Hematopoietic multipotent progenitor cell treated with erythropoietin and hydrocortisone succinate and interleukin-3 and kit ligand, for 4 days (in vitro differentiated cells): ENCODE measurements at regions not wholly inside any gene's neighbourhood (a gene's known extent, or its start where the extent isn't known, plus 50 kb on each side); places are given as distances from the start of the nearest gene placed in this dataset.

Source experiments
- DNase-seq: peaks from one replicate; pipeline ENCODE4 v3.0.0-alpha.2; 2015

- no peak for DNase-seq
These were observed 351.2 kb downstream of the CDH2 start for GRCh38 chr18:27825689-27826088.

DNA sequence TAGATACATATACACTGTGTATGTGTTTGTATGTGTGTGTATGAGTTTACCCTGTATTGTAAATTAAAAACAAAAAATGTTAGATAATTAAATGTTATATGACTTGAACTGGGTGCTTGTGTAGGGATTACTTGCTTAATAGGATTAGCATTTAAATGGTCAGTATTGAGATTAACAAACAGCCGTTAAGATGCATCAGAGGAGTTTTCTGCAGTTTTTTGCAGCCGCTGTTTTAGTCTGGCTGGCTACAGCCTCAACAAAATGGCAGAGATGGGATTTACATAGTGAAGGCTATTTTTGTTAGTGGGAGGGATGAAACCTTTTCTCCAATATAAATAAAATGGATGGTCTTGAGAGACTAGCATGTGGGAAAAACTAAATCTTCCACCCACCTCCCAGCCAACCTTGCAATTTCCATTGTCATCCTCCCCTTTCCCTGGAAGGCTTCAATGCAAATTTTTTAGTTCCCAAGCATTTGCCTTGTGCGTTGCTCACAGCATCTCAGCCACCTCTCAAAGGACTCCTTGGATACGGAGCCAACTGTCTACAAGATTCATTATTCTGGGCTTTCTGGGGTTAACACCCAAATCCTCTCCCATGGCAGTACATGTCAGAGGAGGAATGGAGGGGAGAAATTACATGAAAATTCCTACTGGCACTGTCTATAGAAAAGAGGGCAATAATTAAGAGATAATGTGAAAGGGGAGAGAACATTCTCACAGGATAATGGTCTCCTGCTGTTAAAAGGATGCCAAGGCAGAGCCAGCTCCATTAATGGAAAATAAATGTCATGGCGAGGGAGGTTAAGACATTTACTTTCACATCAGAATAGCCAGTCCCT is 351.9 kb downstream of the CDH2 start:
- no peak for DNase-seq

GRCh38 chr18:27824275-27824674 is 352.7 kb downstream of the CDH2 start:
- DNase-seq: no peak

DNA sequence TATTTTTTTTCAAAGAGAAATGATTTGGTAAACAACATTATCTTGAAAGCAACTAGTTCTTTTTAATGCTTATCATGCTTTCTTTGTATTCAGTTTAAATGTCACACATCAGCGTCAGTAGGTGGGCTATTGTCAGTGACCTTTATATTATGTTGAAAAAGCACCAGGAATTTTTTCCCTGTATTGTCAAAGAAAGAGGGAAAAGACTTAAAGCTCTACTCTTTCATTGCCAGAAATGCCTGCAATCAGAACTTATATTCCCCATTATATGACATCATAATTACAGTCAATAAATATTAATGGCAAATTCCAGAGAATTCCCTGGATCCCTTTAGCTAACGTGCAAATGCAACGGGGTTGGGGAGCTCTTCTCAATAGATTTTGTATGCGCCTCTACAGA is 353.9 kb downstream of the CDH2 start:
- DNase-seq: no peak

GRCh38 chr18:27808683-27809082 is 368.2 kb downstream of the CDH2 start:
- DNase-seq: peak; percentile 20

DNA sequence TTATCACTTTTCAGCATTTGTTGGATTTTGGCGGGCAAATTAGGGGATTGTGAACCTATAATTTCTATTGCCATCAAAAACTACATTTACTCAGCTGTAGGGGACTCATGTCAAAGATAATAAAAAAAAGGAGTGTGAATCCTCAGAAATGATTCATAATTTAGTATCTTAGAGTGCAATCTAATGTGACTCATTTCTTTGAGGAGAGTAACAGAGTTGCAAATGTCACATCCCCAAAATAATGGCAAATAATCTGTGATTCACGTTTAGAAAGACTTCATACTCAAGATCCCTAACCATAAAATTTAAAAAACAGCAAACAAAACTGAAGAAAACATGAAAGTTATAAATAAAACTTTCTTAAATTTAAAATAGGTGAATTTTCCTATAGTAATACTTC is 373.0 kb downstream of the CDH2 start:
- DNase-seq: no peak

DNA sequence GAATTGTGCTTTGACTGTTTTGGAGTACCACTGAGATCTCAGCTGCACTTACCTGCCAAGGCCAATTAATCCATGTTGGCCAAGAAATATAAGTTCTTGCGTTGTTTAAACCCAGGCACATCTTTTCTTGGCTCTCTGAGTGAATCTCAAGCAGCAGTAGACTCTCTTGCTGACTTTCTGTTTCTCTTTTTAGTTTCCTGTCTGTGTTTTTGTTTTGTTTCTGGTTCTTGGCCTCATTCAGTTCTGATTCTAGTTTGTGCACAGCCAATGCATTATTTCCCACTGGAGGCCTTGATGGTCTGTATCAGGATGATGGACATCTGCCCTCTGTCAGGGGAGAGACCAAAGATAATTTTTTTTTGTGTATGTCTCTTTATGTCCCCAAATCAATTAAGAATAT is 379.4 kb downstream of the CDH2 start:
- no peak for DNase-seq

GRCh38 chr18:27794181-27794926 is 382.6 kb downstream of the CDH2 start:
- no peak for DNase-seq

DNA sequence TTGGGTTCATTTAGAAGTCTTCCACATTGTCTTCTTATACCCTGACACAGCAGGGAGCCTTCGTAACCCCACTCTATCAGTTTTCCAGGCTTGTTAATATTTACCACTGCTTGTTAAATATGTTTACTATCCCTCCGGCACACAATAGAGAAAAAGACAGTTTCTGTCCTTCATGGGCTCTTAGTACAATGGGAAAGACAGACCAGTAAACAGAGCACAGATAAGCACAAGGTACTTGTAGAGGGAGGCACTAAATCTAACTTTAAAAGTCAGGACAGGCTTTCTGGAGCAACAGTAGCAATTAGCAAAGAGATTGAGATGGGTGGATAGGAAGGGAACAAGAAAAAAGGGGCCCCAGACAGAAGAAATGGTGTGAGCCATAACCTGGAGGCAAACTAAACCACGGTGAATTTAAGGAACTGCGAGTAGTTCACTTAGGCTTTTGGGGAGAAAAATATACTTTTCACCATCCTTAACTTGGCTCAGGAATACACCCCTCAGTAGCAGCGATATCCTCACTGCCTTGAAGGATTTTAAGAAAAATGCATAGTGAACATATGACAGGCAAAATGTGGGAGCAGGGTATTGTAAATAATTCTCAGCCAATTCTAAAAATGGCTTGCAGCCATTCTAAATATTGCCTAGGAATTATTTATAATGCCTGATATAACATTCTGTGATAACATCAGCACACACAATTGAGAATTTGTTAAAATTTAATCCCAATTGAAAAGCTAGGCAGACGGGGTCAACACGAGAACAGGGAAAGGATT is 383.7 kb downstream of the CDH2 start:
- DNase-seq: no peak

DNA sequence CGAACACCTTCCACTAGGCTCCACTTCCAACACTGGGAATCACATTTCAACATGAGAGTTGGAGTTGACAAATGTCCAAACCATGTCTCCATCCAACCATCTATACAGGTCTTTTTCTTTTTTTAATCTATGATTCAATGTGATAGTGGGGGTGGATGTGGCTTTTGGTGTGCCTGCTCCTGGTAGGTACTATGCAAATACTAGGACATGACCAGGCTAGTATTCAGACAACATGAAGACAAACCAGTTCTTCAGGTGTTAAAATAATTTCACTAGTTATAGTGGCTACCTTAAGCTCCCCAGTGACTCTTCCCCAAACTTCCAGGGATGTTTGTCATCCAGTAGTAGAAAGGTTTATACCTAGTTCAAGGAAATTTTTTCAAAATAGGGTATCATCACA is 387.5 kb downstream of the CDH2 start:
- no peak for DNase-seq

- no peak for DNase-seq
These were observed 389.4 kb downstream of the CDH2 start for GRCh38 chr18:27787547-27787946.

DNA sequence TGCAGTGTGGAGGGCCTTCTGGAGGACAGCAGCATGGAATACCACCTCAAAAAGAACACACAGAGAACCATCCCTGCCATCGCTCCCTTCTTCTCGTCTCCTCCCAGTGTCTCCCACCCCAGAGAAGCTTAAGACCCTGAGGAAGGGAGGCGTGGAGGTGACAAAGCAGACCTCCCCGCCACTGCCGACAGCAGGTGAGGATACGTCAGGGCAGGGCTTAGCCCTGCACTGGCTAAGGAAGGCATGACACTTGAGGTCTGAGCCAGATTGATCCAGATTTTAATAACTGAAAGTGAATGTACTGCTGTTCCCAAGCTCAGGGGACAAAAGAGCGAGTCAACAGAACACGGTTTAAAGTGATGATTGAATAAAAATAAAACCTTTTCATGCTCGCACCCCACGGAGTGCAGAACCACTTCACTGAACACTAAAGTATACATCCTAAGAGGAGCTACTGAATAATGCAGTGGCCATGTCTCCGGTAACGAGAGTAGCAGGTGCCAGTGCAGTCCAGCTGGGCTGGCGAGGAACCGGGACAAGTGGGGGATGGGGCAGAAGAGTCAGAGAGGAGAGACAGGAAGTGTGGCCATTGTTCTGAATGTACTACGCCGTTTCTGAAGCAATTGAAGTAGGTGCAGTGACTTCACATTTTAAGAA is 391.0 kb downstream of the CDH2 start:
- DNase-seq: no peak

DNA sequence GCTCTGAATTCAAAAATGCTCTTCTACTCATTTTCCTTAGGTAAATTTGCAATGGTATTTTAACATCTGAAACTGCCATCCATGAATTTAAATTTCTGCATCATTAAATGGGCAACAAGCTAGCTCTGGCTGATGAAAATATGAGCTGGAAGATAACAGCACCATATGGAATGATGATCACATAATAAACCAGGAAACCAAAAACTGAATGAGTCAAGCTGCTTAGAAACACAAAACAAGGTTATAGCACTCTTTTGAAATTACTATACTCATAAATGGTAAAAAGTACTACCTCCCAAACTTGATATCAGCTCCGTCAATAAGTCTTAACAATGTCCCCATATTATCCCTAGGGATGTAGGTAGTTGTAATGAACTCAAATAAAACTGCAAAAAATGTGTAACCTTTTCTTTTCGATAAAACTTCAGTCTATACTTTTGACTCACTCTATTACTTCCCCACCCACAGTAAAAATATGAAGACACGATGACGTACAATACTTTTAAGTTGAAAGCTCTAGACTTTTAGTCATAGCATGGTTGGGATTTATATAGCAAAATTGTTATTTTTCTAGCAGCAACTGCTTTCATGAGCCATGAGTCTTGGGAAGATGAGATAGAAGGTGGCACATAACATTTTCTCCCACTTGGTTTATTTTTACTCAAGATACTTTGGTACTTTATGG is 396.7 kb downstream of the CDH2 start:
- DNase-seq: no peak

- no peak for DNase-seq
These were observed 398.0 kb downstream of the CDH2 start for GRCh38 chr18:27778925-27779324.

DNA sequence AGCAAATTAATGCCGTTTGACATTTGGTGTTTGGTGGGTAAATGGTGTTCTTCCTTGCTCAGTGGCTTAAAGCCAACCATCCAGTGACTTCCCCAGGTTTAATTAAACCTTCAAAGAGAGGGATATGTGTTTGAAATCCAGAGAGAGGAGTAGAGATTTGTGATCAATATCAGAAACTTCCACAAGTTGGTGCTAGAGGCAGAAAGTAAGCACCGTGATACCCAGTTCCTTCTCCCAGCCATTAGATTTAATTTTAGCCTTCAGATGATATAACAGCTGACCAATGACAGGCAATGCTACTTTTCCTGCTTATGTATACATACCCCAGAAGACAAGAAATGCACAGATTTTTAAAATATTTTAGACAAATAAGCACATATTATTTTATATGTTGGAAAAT is 398.5 kb downstream of the CDH2 start:
- no peak for DNase-seq

DNA sequence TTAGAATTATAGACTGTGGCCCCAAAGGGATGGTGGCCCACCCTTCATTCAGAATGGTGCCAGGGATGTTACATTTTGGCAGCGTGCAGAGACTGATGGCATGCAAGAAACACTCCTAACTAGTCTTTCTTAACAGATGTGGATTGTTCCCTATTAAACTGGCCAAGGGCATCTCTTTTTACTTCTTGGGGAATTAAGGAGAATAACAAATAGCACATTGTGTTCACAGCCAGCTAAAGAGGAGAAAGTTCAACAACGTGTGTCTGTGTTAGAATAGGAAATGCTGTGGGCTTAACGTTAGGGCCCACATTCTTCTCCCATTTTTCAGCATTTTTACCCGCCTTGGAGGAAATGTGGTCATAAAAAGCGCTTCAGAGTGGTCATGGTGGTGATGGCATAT is 404.8 kb downstream of the CDH2 start:
- no peak for DNase-seq

DNA sequence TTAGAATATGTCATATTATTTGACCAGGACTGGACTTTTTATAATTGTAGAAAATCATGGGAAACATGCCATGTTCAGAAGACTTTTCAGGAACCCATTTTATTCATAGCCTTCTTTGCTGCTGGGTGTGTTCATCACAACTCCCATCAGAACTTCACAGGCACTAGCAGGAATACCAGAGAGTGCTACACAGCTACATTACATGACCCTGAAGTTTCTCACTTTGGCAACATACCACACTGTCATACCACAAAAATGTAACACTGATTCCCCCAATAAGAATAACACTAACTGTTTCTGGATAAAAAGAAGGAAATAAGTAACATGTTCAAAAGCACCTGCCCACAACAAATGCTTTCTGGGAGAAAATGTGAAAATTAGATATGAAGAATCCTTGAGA is 405.4 kb downstream of the CDH2 start:
- DNase-seq: no peak

DNA sequence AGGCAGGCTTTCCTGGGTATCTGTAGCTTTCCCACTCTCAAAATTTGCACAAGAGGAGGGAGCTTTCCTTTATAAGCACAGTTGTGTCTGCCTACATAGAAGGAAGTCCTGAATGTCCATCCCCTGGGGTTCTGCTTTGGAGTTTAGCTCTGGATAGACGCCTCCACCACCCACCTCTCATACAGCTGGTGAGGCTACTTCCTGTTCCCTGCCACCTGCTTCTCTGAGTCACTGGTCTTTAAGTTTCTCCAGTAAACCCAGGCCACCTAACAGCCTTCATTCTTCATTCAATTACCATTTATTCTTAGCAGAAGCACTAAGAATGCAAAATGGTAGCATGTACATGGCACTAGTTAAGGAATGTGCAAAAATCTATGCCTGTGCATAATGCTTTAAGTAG is 407.8 kb downstream of the CDH2 start:
- no peak for DNase-seq

GRCh38 chr18:27763936-27764335 is 413.0 kb downstream of the CDH2 start:
- no peak for DNase-seq

GRCh38 chr18:27763341-27763740 is 413.6 kb downstream of the CDH2 start:
- DNase-seq: no peak

GRCh38 chr18:27762054-27762453 is 414.9 kb downstream of the CDH2 start:
- DNase-seq: no peak

GRCh38 chr18:27752944-27753343 is 424.0 kb downstream of the CDH2 start:
- DNase-seq: no peak

- no peak for DNase-seq
These were observed 426.0 kb downstream of the CDH2 start for GRCh38 chr18:27750923-27751322.
